GM18517 (cell line): ENCODE measurements at regions not wholly inside any gene's neighbourhood (a gene's known extent, or its start where the extent isn't known, plus 50 kb on each side); places are given as distances from the start of the nearest gene placed in this dataset.

Experiments used
- ATAC-seq: cut with Tn5 transposase; IDR thresholded peaks from one replicate; pipeline ENCODE4 v1.9.1; 2021; ENCODE audit warnings: mild to moderate bottlenecking, moderate library complexity; ENCODE audit not compliant: unreplicated experiment

DNA sequence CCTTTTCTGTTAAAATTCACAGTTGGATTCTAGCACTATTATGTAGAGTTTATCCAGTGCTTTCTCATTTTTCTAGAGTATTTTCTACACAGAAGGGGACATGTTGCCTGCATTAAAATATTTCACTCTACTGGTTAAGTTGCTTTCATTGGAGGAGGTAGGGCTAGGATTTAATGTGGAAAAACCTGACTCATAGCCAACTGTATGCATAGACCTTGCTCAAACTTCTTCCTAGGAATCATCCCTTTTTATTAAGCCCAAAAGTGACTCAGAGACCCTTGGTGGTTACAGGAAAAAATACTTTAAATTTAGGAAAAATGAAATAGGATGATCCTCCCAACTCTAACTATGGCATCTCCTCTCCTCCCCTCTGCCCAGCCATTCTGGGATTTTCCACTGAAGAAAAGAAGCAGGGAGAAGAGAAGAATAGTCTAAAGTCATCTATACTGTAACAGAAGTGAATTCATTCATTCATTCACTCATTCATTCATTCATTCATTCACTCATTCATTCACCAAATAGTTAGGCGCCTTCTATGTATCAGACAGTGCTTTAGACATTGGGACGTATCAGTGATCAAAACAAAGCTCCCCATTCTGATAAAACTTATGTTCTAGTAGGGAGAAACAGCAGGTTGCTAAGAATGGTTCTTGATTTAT is 109.0 kb upstream of the HTR2A start:
- no peak for ATAC-seq

DNA sequence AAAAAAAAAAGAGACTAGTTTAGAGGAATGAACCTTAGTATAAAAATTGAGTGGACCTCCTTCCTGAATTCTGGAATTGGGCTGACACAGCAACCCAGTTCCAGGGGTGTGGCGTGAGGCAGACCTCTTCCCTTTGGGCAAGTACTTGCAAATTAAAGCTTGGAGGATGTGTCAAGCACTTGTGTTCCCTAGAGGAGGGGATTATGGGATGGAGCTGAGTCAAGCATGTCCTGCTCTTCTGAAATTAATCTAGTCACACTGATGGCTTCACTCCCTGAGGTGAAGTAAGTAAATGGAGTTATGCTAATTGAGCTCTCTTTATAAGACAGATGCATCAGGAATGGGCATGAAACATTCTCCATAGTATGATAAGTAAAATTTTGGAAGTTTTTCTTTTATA is 107.7 kb upstream of the HTR2A start:
- ATAC-seq, result no peak

DNA sequence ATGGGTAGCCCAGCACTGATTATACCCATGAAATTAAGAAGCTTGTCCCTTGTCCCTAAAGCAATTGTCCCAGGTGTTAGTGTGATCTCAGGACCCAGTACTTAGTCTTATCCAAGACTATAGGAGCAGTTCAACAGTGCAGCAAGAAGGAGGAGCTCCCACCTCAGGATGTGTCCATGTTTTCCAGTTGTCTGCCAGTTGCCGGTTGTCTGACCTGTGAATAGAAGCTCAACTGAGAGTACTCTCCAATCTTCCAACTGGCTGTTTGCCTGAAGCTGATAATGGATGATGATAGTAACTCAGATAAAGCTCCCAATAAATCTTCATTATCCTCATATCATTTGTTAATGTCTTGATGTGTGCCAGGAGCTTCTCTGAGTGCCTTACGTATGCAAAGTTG is 107.2 kb upstream of the HTR2A start:
- ATAC-seq, result no peak

DNA sequence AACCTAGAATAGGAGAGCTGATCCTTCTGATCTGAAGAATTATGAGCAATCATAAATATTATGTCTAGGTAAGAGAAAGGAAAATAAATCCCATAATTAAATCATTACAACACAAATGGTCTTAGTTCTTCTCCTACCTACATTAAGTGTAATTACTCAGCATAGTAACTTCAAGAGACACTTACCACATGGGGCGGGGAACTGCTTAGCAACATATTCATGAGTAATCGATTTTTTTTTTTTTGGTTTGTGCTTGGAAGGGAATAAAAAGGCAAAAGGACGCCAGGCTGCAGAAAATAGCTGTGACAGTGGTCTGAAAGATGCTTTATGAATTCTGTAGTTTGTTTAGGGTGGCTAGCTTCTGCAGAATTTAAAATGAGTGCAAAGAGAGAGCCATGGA is 103.3 kb upstream of the HTR2A start:
- ATAC-seq, result no peak

DNA sequence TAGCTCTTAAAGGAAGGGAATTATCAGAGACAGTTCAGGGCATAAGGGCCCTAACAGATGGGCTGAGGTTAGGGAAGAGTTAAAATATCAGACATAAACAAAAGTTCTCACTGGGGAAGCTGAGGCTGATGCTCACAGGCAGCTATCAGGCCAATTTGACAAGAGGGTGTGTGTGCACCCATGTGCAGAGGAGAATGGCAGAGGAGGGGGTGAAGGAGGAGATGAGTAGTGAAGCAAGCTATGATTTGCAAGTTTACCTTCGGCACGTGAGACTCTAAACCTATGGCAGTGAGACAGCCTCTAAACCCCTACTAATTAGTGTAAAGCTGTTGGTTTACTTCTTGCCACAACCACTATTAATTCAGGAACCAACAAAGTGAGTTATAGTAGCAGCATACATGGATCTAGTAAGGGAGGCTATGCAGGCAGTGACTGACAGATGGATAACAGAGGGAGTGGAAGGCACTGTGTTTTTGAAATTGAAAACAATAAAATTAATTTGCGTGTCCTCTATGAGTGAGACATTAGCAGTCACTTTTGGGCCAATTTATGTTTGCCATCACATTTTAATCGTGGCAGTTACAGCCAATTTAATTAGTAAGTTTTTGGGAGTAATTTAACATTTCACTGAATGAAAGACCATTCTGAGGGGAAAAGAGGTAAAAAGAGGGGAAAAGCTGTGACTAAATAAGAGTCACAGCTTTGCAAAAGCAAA is 99.6 kb upstream of the HTR2A start:
- peak; percentile 35 for ATAC-seq

DNA sequence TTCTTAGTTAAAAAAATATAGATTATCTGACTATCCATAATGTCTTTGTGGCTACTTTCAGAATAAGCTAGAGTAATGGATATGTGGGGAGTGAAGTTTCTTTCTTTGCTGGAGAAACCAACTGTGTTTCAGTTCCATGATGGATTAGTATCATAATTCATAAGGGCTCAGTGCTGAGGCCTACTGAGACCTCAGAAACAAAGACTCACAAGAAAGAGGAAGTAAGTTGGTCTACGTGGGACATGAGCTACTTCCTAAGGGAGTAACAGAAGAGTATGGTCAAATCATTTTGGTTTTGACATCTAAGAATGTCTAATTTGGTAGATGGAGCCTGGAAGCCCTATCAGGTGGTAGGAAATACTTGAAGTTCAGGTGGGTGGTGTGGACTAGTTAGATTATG is 99.0 kb upstream of the HTR2A start:
- ATAC-seq, result peak; percentile 95

DNA sequence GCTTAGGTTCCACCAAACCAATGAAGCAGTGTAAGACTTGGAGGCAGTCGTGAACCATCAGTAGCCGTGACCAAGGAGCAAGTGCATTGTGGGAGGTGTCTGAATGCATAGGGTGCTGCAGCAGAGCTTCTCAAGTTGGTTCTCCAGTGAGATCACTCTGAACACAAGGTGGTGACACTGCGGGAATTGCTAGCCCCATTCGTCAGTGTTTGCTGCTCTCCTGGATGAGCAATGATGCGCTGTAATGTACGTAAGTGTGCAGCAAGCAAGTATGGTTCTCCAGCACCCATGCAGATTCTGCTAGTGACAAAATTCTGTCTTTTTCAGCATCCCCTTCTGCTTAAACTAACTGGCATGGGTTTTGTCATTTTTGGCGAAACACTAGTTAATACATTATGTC is 97.6 kb upstream of the HTR2A start:
- ATAC-seq, result no peak

DNA sequence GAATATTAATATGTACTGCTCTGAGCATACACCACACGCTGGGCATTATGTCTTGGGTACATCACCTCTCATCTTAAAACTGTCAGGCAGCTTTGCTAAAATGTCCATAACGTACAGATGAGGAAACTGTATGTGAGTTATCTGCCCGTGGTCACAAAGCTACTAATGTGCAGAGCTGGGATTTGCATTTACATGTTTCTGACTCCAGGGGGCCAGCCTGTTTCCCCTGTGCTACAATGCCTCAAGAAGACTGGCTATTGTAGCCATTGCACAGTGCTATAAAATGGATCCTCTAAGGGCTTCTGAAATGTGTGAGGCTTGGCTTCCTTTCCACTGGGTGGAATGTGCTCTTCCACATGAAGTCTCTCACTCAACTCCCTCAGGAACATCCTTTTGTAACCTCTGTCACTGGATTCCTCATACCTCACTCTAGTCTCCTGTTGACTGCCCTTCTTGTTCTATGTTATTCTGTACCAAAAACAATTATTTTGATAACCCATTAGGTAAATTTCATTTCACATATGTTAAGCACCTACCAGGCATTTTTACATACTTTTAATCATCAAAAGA is 95.6 kb upstream of the HTR2A start:
- no peak for ATAC-seq

DNA sequence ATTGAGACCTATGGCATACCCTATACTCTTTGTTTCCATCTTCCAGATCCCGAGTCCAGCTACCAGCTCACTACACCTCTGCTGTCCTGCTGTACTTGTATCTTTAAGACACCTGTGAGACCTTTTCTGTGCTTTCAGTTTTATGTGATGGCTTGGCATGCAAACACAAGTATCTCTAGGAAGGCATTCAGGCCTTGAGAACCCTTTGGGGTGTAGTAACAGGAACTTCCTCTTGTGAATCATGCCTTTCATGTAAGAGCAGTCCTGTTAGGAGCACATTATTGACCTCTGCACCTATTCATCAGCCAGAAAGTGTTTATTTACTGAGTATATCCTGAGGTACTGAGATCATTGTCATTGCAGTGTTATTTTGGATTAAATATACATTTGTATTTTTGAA is 87.0 kb upstream of the HTR2A start:
- peak; percentile 73 for ATAC-seq

DNA sequence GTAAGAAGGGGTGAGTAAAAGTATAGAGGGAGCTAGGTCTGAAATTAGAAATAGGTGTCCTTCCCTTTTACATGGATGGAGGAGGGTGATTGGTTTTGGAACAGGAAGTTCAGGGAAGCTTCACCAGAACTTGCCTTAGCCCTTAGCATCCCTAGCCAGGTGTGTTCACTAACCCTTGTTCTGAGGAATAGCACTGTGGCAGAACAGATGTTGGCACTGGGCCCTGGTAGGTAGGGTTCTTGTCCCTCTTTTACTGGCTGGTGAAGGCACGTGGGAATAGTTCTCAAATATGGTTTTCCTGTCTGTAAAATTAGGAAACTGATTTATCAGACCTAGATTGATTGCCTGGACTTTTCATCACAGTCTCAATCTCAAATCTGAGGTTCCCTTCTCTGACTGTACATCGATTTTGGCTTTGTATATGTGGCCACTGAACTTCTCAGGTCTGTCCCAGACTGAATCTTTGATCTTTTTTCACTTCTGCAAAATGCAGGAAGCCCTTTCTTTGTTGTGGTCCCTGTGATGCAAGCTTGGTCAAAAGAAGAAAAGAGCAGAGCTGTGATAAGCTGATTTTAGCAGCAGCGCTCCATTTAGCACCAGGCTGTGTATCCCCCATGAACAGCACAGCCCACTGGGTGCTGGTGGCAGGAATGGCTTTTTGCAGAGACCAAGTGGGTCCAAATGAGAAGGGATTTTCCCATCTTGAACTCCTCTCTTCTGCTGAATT is 86.2 kb upstream of the HTR2A start:
- peak; percentile 96 for ATAC-seq

DNA sequence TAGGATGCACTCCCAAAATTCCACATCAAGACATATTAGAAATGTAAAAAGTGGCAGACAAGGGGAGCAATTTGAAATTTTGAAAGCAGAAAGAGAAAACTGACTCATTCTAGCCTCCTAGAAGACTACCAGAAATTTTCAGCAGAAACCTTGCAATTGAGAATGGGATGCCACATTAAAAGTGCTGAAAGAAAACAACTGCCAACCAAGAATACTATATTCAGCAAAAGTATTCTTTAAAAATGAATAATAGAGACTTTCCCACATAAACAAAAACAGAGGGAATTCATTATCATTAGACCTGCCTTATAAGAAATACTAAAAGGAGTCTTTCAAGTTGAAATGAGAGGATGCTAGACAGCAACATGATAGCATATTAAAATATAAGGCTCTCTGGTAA is 78.3 kb upstream of the HTR2A start:
- no peak for ATAC-seq

DNA sequence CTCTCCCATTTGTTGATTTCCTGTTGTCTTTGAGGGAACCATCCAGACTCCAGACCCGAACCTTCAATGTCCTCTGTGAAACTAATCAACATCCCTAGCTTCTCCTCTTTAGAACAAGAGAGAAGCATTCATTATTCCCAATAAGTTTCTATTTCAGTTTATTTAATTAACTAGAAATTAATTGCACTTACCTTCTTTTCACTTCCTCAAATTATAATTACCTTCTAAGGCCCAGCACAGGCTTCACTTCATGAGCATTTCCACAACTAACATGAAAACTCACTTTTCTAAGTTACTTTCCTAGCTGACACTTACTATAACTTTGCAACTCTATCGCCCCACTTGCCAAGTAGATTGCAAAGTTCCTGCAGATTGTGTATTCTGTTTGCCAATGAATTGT is 71.6 kb upstream of the HTR2A start:
- no peak for ATAC-seq

DNA sequence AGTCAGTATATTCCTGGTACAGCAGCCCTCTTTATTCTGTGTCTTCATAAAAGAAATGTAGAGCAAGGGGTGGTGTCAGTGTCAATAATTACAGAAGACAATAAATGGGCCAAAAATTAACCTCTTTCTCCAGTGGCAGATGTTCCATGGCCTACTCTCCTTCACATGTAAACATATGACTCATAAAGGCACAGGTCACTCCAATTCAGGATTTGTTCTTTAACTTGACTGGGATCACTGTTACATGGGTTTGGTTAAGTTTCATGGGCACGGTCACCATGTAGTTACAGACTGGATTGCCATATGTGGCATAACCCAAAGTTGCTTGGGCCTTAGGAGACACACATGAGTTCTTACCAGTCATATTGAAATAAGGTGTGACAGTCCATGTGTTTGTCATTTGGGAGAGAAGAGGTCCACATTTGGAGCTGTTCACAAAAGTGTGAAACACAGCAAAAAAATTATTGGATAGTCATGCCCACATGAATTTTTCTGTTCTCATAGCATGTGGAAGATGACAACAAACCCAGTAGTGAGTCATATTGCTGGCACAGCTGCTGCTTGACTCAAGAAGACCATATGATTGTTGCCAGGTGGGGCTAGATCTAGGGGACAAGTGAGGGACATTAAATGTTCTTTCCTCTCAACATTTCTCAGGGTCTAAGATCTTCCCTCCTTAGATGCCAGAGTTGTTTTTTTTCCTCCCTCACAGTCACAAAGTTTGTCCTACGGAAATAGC is 68.1 kb upstream of the HTR2A start:
- ATAC-seq, result no peak

DNA sequence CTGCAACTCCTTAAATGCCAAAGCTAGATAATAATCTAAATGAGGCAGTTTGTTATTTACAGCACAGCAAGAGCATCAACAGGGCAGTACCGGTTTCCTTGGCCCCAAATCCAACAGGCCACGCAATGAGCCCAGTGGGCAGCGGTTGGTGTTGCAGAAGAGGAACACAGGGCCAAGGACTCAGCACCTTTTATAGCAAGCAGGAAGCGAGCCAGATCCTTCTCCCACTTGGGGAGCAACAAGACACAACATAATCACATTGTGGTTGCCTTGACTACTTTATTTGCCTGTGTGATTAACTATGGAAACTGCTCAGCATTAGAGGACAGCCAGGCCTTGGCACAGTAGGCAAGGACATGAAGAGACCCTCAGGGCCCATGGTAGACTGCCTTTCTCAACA is 67.1 kb upstream of the HTR2A start:
- ATAC-seq, result no peak

DNA sequence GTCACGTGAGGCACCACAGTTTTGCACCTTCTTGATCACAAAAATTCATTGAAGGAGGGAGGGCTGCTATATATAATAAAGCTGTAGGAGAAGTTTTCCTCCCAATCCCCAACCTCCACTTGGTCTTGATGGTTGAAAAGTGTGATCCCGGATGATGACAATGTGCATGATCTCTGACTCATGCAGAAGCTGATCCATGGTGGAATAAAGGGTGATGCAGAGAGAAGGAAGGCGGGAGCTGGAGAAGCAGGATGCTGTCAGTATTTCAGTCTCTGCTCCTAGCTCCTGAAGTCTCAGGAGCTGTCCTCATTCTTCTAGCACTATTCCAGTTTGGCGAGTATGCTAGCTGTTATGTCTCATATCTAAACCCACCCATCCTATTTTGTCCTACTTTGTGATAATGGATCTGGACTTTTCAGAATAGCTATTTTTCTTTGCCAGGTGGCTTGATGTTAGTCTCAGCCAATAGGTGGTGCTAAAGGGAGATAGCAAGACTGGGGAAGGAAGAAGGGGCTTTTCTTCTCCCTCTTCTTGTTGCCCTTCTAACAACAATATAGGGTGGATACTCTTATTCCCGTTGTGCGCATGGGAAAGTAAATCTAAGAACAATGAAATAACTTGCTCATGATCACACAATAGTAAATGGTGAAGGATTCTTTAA is 65.6 kb upstream of the HTR2A start:
- ATAC-seq, result no peak

DNA sequence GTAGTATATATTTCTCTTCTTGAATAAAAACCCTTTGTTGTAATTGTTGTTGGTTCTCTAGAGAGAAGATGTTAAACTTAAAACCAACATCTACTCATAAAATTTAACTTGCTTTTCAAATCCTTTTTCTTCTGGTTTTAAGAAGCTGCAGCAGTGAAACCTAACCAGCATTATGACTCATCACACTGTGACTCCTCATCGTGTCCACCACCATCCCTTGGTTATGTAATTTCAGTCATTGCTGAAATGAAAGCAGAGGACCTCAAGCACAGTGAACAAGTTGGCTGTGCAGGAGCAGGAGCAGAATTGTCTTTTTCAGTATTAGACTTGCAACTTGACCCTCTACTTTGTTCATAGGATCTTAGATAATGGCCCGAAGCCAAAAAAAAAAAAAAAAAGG is 64.9 kb upstream of the HTR2A start:
- peak; percentile 98 for ATAC-seq

DNA sequence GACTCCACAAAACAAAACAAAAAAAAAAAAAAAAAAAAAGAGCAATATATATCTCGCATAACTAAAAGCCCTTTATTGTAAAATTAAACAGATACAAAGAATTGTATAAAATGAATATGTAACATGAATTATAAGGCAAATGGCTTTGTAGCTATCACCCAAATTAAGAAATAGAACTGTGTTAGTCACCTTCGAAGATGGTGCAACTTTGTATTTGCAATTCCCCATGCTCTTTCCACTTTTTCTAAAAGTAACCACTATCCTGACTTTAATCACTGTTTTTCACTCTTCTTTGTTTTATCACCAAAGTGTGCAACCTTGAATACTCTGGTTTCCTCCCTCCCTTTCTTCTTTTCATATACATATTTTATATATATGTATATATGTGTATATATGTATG is 57.1 kb upstream of the HTR2A start:
- ATAC-seq, result no peak

DNA sequence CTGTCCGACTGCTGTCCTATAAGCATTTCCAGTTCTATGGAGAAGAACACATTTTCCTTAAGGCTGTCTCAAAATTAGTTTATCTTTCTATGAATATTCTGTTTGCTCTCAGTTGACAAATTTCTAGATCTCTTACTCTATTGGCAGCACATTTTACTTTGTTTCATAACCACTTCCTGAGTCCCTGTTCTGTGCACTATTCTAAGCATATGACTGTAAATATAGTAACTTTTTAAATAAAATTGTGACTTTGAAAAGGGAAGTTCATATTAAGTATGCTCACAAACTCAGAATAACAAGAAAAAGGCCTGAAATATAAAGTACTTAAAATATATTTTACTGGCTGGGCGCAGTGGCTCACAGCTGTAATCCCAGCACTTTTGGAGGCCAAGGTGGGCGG is 56.5 kb upstream of the HTR2A start:
- no peak for ATAC-seq

DNA sequence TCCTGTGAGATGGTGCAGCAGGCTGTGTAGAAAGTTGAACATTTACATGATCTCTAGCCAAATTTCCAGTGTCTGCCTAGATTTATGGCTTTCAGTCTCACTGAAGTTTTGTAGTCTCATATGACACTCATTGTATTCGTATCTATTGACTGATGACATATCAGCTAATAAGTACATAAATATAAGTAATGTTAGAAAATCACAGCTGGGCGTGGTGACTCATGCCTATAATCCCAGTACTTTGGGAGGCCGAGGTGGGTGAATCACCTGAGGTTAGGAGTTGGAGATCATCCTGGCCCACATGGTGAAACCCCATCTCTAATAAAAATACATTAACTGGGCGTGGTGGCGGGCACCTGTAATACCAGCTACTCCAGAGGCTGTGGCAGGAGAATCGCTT is 54.7 kb upstream of the HTR2A start:
- ATAC-seq, result no peak

DNA sequence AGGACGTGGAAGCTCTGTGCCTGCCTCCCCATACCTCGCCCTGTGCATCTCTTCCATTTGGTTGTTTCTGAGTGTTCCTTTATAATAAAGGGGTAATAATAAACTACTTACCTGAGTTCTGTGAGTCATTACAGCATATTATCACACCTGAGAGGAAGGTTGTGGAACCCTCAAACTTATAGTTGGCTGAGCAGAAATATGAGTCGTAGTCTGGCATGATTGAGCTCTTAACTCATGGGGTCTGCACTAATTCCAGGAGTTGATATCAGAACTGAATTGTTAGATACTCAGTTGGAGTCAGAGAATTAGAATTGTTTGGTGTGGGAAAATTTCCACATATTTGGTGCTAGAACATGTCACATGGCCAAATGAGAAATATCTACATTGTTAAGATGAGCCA is 52.4 kb upstream of the HTR2A start:
- no peak for ATAC-seq

DNA sequence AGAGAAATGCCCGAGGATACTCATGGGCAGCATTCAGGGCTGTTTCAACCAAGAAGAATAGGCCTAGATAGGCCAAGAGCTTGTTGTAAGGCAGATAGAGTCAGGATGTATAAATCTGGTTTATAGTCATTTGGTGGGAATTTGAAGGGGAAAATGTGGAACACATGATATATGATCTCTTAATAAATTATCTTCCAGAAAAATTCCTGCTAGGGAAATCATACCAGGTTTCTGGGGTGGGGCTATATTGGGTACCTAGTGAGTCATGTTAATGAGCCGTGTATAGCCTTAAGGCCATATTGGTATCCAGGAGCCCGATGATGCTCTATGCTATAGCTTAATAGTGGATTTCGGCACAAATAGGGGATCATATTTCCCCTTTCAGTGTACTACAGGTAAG is 51.5 kb upstream of the HTR2A start:
- no peak for ATAC-seq
